ENCODE measurements at regions not wholly inside any gene's neighbourhood (a gene's known extent, or its start where the extent isn't known, plus 50 kb on each side); places are given as distances from the start of the nearest gene placed in this dataset.
A peak's percentile ranks its signal among the peaks of the same experiment; 100 is the strongest.

DNA sequence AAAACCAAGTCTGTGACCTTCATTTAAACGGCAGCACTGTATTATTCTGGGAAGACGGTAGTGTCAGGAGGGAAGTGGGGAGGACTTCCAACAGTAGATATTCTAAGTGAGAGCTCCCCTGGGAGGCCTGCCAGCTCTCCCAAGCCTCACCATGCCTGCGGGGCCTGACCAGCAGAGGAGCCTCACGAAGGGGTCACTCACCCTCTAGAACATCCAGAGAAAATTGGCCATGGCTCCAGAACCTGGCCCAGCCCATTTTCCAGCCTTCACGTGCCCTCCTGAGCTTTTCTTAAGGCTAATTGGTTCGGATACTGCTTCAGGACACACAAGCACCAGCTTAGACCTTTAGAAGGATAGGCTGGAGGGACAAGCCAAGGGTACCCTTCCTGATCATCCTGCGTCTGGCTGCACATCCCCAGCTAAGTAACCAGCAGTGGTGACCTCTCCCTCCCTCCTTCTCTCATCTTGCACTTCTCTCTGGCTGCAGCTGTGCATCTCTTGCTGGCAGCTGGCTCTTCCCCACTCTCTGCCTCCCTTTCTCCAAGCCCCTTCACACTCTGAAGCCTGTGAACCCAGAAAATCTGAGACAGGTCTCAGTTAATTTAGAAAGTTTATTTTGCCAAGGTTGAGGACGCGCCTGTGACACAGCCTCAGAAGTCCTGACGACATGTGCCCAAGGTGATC is 120.1 kb upstream of the PKDCC start:
- TF ChIP-seq, protein P1, sequence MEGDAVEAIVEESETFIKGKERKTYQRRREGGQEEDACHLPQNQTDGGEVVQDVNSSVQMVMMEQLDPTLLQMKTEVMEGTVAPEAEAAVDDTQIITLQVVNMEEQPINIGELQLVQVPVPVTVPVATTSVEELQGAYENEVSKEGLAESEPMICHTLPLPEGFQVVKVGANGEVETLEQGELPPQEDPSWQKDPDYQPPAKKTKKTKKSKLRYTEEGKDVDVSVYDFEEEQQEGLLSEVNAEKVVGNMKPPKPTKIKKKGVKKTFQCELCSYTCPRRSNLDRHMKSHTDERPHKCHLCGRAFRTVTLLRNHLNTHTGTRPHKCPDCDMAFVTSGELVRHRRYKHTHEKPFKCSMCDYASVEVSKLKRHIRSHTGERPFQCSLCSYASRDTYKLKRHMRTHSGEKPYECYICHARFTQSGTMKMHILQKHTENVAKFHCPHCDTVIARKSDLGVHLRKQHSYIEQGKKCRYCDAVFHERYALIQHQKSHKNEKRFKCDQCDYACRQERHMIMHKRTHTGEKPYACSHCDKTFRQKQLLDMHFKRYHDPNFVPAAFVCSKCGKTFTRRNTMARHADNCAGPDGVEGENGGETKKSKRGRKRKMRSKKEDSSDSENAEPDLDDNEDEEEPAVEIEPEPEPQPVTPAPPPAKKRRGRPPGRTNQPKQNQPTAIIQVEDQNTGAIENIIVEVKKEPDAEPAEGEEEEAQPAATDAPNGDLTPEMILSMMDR (IDR thresholded peaks at IDR 0.05; ENCODE audit: low read depth, low read length), result no peak
- peak in 1 of 2 donors; percentile 66 for DNase-seq (ENCODE audit: low read depth in 2 of 2)
- H3K4me3 ChIP-seq (replicated peaks in 1 of 2; ENCODE audit: low read depth in 2 of 2, low read length in 2 of 2), result no peak overlapping the region

DNA sequence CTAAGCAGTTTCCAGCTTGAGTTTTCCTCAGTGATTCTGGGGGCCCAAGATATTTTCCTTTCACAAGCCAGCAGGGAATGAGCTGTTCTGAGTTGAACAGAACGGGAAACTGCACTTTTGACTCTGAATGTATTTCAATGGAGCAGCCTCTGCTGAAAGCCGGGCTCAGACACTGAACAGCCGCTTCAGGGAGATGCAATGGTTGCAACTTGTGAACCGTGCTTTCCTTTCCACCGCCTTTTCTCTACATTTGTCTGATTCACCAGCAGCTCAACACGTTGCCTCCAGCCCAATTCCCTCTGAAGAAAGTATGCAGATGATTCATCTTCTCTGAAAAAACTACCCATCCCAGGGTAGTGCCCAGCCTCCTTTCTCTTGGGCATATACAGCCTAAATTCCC is 119.3 kb upstream of the PKDCC start:
- TF ChIP-seq, protein P1 (IDR thresholded peaks at IDR 0.05; ENCODE audit: low read depth, low read length), result no peak
- peak; percentile 74 to 82 for DNase-seq (ENCODE audit: low read depth in 2 of 2)
- no peak overlapping the region for H3K4me3 ChIP-seq (replicated peaks in 1 of 2; ENCODE audit: low read depth in 2 of 2, low read length in 2 of 2)

DNA sequence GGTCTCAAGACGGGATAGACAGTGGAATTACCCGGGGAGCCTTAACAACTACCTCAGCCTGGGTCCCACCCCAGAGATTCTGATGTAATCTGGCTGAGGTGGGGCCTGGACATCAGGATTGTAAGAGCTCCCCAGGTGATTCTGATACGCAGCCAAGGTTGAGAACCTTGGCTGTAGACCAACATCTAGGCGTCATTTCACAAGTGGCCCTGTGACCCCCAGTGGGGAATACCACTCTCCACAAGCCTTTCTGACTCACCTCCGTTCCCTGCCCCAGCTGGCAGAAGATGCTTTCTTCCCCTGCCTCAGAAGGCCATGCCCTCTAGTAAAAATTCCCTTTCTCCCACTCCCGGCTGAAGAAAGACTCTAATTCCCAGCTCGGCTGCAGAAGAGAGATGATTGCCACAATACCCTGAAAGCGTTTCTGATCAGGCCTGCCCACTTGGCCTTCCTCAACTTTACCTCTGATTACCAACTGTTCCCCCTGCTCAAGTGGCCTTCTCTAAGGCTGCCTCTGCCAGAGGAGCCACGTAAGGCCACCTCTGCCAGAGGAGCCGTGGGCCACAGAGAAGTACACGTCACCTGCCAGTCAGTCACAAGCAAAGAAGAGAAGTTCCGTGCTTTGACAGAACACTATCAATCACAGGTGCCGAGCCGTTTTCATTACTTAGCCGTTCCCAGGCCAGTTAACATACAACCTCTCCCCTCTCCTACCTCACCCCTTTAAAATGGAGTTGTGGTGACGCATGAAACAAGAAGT is 116.8 kb upstream of the PKDCC start:
- H3K4me3 ChIP-seq (replicated peaks in 1 of 2; ENCODE audit: low read depth in 2 of 2, low read length in 2 of 2), result no peak overlapping the region
- TF ChIP-seq, protein P1 (IDR thresholded peaks at IDR 0.05; ENCODE audit: low read depth, low read length), result no peak
- peak in 1 of 2 donors; percentile 70 for DNase-seq (ENCODE audit: low read depth in 2 of 2)

DNA sequence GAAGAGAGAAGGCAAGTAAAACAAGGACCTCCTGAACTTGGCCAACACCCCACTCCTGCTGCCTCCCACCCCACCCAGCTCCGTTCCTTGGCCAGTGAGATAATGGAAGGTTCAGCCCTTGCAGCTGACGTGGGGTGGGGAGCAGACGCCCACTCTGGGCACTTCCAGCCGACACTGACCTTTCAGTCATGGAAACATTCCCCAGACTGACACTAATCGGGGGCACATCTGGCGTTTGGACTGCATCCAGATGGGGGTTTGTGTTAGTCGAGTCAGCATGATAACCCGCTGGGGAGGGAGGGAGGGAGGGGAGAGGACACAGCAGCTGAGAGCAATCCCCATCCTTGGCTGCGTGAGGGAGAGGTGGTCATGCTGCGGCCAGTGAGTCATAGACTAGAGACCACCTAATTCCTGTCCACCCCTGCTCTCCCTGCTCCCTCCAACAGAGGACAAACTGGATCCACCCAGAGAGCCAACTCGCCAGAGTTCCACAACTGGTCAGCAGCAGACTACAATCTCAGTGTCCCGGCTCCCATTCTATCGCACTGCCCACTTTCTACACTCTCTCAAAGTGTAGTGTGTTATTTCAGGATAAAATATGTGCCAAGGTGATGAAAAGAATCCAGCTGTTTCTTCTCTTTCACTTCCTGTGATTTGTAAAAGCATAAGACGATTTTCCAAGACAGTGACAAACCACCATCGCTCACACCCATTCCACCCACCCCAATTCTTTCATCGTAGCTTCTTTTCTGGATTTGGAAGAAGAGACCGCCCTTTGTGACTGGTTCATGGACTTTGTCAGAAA is 115.4 kb upstream of the PKDCC start:
- H3K4me3 ChIP-seq (replicated peaks in 1 of 2; ENCODE audit: low read depth in 2 of 2, low read length in 2 of 2), result peak overlapping the region in 1 of 2 donors; percentile 3
- DNase-seq (ENCODE audit: low read depth in 2 of 2), result peak; percentile 46 to 99
- TF ChIP-seq, protein P1 (IDR thresholded peaks at IDR 0.05; ENCODE audit: low read depth, low read length), result no peak

DNA sequence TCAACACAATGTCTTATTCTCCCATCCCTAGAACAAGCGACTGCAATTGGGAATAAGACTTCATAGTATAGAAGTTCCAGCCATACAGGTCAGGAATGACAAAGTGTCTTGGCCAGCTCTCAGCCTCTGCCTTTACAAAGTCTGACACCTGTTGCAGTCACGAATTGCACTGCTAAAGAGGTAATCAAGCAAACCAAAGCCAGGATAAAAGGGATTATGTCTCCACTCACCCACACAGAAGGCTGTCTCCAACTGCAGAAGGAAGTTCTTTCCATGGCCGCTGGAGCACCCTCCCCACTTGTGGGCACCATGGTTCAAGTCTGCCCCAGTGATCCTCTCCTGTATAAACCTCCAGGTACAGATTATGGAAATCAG is 114.8 kb upstream of the PKDCC start:
- DNase-seq (ENCODE audit: low read depth in 2 of 2), result no peak
- H3K4me3 ChIP-seq (replicated peaks in 1 of 2; ENCODE audit: low read depth in 2 of 2, low read length in 2 of 2), result no peak overlapping the region
- TF ChIP-seq, protein P1 (IDR thresholded peaks at IDR 0.05; ENCODE audit: low read depth, low read length), result no peak

DNA sequence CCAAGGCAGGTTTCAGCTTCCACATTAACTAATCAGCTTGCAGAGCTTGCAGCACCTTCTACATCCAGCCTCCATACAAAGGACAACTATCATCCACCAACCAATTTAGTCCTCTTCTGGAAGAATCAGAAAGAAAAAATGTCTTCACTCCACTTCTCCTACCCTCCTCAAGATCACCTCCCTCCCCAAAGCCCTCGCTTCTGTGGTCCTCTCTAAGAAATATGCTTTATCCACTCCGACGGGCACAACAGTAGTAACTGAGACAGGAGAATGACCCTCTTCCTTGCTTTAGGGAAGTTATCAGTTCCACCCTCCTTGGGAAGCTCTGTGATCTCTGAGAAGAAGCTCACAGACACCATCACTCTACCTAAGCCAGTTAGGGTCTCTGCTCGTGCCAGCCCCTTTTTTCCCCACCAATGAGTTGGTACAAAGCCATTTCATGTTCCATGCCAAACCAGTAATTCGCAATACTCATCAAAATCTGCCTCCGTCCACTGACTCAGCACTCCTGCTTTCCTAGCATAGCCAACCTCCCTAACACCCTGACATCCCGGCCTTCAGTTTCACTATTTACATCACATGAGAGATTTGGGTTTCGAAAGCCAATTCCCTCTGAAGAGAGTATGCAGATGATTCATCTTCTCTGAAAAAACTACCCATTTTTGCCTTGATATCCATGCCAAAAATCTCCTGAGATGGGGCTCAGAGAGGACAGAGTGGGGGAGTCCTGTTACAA is 114.1 kb upstream of the PKDCC start:
- TF ChIP-seq, protein P1 (IDR thresholded peaks at IDR 0.05; ENCODE audit: low read depth, low read length), result no peak
- DNase-seq (ENCODE audit: low read depth in 2 of 2), result peak; percentile 95 to 97
- H3K4me3 ChIP-seq (replicated peaks in 1 of 2; ENCODE audit: low read depth in 2 of 2, low read length in 2 of 2), result peak overlapping the region in 1 of 2 donors; percentile 1

Data from cardiac fibroblast (primary cell).